ENCODE measurements at regions not wholly inside any gene's neighbourhood (a gene's known extent, or its start where the extent isn't known, plus 50 kb on each side); places are given as distances from the start of the nearest gene placed in this dataset.

GRCh38 chr1:104460880-104461279 lies 711.2 kb downstream of the AMY1C start:
- no peak for TF ChIP-seq CTCF (conservative IDR thresholded peaks at IDR 0.05; ENCODE audit: low read depth, low read length)
- TF ChIP-seq EZH2 (IDR thresholded peaks at IDR 0.05; ENCODE audit: borderline replicate concordance, low read depth, low read length, poor library complexity, severe bottlenecking) = no peak

All from A673 (cell line).